GM12878 (cell line): ENCODE measurements at regions not wholly inside any gene's neighbourhood (a gene's known extent, or its start where the extent isn't known, plus 50 kb on each side); places are given as distances from the start of the nearest gene placed in this dataset.

Experiments
- ATAC-seq: fragments of 200-7000 bp; cut with Tn5 transposase; 3 replicates; pipeline ENCODE4 v1.9.1; 2020; ENCODE audit warnings: mild to moderate bottlenecking, moderate library complexity
- BruUV-seq: library from RNA; stranded (reverse); fragments of 400-500 nt; replicated peaks from 2 replicates; lab custom pipeline; 2021; lab: Mats Ljungman, UMichigan
- CTCF ChIA-PET: fragments of 300-600 bp; sonication (Branson Sonifier 250); formaldehyde crosslinking; extraction: SDS; loops from one replicate; lab custom pipeline; 2021; ENCODE audit warnings: inconsistent platforms; lab: Yijun Ruan, JAX
- POLR2A ChIA-PET: fragments of 350-600 bp; formaldehyde crosslinking; extraction: SDS; loops from one replicate; lab custom pipeline; 2021; ENCODE audit warnings: inconsistent platforms; lab: Charles Lee
- RAD21 ChIA-PET: fragments of 300-600 bp; sonication (Branson Sonifier 250); formaldehyde crosslinking; loops from one replicate; lab custom pipeline; 2023; ENCODE audit warnings: antibody characterized with exemption; ENCODE audit not compliant: unreplicated experiment; lab: Charles Lee
- SMC1A ChIA-PET: fragments of 300-600 bp; sonication (Branson Sonifier 250); formaldehyde crosslinking; loops from one replicate; lab custom pipeline; 2023; ENCODE audit not compliant: unreplicated experiment, uncharacterized antibody; lab: Charles Lee
- DNase-seq: peaks from one replicate; pipeline ENCODE4 v3.0.0-alpha.2; 2011; ENCODE audit warnings: low read depth, low spot score
- FAIRE-seq: peaks from 3 replicates; lab custom pipeline; 2011; peaks lifted over from hg19 to GRCh38; lab: Jason Lieb, UNC
- H2AFZ ChIP-seq: 2 replicates; pipeline ENCODE4 v1.6.0; 2011; ENCODE audit warnings: low read depth, low read length, control low read depth; ENCODE audit not compliant: control insufficient read depth
- H3K27ac ChIP-seq: 2 replicates; pipeline ENCODE4 v1.5.1; 2011; ENCODE audit warnings: control low read depth; ENCODE audit not compliant: control insufficient read depth, insufficient read depth
- H3K27me3 ChIP-seq, 2 experiments: replicated peaks in 1 of 2; 2 replicates each; pipeline versions ENCODE4 v1.6.0 to v1.6.1; 2011; ENCODE audit warnings: low read length in 1 of 2; ENCODE audit not compliant: control insufficient read depth in 2 of 2, insufficient read depth in 2 of 2
- H3K36me3 ChIP-seq, 2 experiments: 2 replicates each; pipeline ENCODE4 v1.5.1; 2011; ENCODE audit warnings: low read length in 1 of 2; ENCODE audit not compliant: control insufficient read depth in 2 of 2, insufficient read depth in 2 of 2
- H3K4me1 ChIP-seq: 2 replicates; pipeline ENCODE4 v1.6.1; 2011; ENCODE audit warnings: mild to moderate bottlenecking, low read length, moderate library complexity, mixed read lengths; ENCODE audit not compliant: control insufficient read depth, insufficient read depth
- H3K4me2 ChIP-seq: 2 replicates; pipeline ENCODE4 v1.6.0; 2011; ENCODE audit warnings: control low read depth; ENCODE audit not compliant: control insufficient read depth, insufficient read depth
- H3K4me3 ChIP-seq: fragments of 200-600 bp; sonication (generic); 2 replicates; pipeline ENCODE4 v1.5.1; 2016
- H3K79me2 ChIP-seq: 2 replicates; pipeline ENCODE4 v1.6.0; 2011; ENCODE audit warnings: low read length; ENCODE audit not compliant: control insufficient read depth, insufficient read depth
- H3K9ac ChIP-seq: 2 replicates; pipeline ENCODE4 v1.8.0; 2011; ENCODE audit warnings: low read length, control low read depth, mixed read lengths; ENCODE audit not compliant: control insufficient read depth, insufficient read depth
- H3K9me3 ChIP-seq: replicated peaks from 3 replicates; pipeline ENCODE4 v1.5.1; 2011; ENCODE audit warnings: mild to moderate bottlenecking, low read length; ENCODE audit not compliant: control insufficient read depth, insufficient read depth
- H4K20me1 ChIP-seq: 2 replicates; pipeline ENCODE4 v1.6.0; 2011; ENCODE audit not compliant: control insufficient read depth, insufficient read depth
- E4F1 ChIP-seq: fragments of 450-650 bp; IDR thresholded peaks from 2 replicates; pipeline ENCODE4 v1.6.1; 2018; ENCODE audit warnings: borderline replicate concordance, mild to moderate bottlenecking; ENCODE audit not compliant: partially characterized antibody
- EP300 ChIP-seq, 2 experiments: fragments of 150-350 bp in 1 of 2; IDR thresholded peaks; 2 replicates each; pipeline ENCODE4 v1.6.1; 2011 to 2012; ENCODE audit warnings: low read depth in 2 of 2, low read length in 2 of 2, borderline replicate concordance in 1 of 2, improper control_type of control experiment in 1 of 2, inconsistent platforms in 1 of 2; ENCODE audit not compliant: control insufficient read depth in 1 of 2
- NBN ChIP-seq: fragments of 450-650 bp; IDR thresholded peaks from 2 replicates; pipeline ENCODE4 v1.6.1; 2016
- SREBF1 ChIP-seq: IDR thresholded peaks from 2 replicates; pipeline ENCODE4 v1.6.1; 2012; ENCODE audit warnings: mild to moderate bottlenecking, low read length
- in situ Hi-C: fragments of 300-500 bp; cut with MboI; formaldehyde crosslinking; loops from 9 replicates; pipeline ENCODE4 v1.14.3; 2018; ENCODE audit warnings: mixed read lengths
- intact Hi-C: fragments of 100-400 bp; cut with micrococcal nuclease; formaldehyde crosslinking; loops from one replicate; pipeline ENCODE4 v1.14.2; 2022; ENCODE audit not compliant: unreplicated experiment

DNA sequence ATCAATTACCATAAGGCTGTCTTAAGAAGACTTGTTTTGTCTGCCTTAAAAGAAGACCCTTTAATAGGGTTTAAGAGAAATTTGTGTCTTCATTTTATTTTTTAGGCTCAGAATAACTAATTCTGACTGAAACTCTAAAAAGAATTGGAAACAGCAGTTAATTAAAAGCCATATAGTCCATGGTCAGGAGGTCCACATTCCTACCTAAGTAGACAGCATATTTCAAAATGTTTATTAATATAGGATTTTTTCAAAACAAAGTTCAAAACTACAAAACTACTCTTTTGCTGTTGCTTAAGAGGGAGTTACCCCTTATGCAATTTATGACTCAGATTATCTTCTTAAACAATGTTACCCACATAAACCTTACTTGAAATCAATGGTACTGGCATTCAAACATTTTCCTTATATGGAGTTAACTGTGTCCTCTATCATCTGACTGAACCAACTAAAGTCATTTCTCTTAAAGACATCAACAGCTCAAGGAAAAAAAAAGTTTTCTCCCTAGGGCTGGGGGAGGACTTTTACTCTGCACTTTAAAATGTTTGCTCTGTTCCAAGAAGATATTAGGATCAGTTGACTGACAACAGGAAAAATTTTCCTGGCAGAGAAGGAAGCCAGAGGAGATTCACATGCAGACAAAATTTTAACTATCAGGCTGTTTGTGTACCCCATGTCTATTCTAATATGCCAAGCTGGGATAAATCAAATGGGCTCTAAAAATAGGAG is 56.8 kb upstream of the NANOGP8 start:
- CTCF ChIA-PET = no interaction called here
- POLR2A ChIA-PET = interaction anchor here (0.6 kb wide), 1 partner anchor 322 kb away, joined by 3 read pairs; no protein-coding TSS in a partner anchor
- Histone ChIP-seq H4K20me1 (no peaks in the 10 kb centered on the region), H3K4me2 (no peak overlapping the region), H3K9me3 (no peaks in the 10 kb centered on the region; the same call in 1 of the 3 replicates), H2AFZ (no peak overlapping the region), H3K4me3 (no peak overlapping the region), H3K27me3 (no peaks in the 10 kb centered on the region), H3K4me1 (peaks cover 6% of the 10 kb centered on the region), H3K27ac (no peak overlapping the region), H3K9ac (no peak overlapping the region), H3K36me3 (no peaks in the 10 kb centered on the region), H3K79me2 (no peaks in the 10 kb centered on the region)
- FAIRE-seq (no peak), DNase-seq (no peak), ATAC-seq (peak; percentile 43; the same call in 2 of the 3 replicates)
- BruUV-seq = no TSS peak
- RAD21 ChIA-PET = no interaction called here
- TF ChIP-seq SREBF1 (no peak), NBN (no peak), E4F1 (no peak), EP300 (IDR thresholded peaks at IDR 0.05; ENCODE audit: borderline replicate concordance in 1 of 2, control insufficient read depth in 1 of 2, low read depth in 2 of 2, low read length in 2 of 2) (0 out of 4 replicates have a peak, but pooled peaks of 1 of the 2 experiments have one; percentile 18)
- SMC1A ChIA-PET = interaction anchor here (1.4 kb wide), 1 partner anchor 41 kb away, joined by 3 read pairs; no protein-coding TSS in a partner anchor
- intact Hi-C loops (no loop called here), in situ Hi-C loops (no loop called here)
